GM20000 (cell line): ENCODE measurements at regions not wholly inside any gene's neighbourhood (a gene's known extent, or its start where the extent isn't known, plus 50 kb on each side); places are given as distances from the start of the nearest gene placed in this dataset.

Source experiments
- DNase-seq: peaks from one replicate; pipeline ENCODE4 v3.0.0; 2012; ENCODE audit warnings: low spot score
- CTCF ChIP-seq: IDR thresholded peaks from 2 replicates; pipeline ENCODE4 v1.5.1; 2012; ENCODE audit warnings: mild to moderate bottlenecking, control low read depth; ENCODE audit errors: extremely low read depth, missing control alignments

- no peak for DNase-seq
- TF ChIP-seq CTCF, result no peak
Observed at GRCh38 chr13:72198967-72199560, 332.1 kb upstream of the DACH1 start.

GRCh38 chr13:72198042-72198441, 331.0 kb upstream of the DACH1 start:
- no peak for DNase-seq
- TF ChIP-seq CTCF, result no peak

GRCh38 chr13:72195044-72195704, 328.2 kb upstream of the DACH1 start:
- DNase-seq, result no peak

GRCh38 chr13:72194523-72194922, 327.5 kb upstream of the DACH1 start:
- DNase-seq, result no peak
- no peak for TF ChIP-seq CTCF

More at GRCh38 chr13:72195044-72195704, 328.2 kb upstream of the DACH1 start:
- TF ChIP-seq CTCF, result no peak

GRCh38 chr13:72186730-72187422, 319.9 kb upstream of the DACH1 start:
- no peak for TF ChIP-seq CTCF
- no peak for DNase-seq

GRCh38 chr13:72185776-72186175, 318.8 kb upstream of the DACH1 start:
- no peak for TF ChIP-seq CTCF
- DNase-seq, result no peak

GRCh38 chr13:72181661-72182060, 314.7 kb upstream of the DACH1 start:
- no peak for DNase-seq
- TF ChIP-seq CTCF, result no peak
